ENCODE measurements at regions not wholly inside any gene's neighbourhood (a gene's known extent, or its start where the extent isn't known, plus 50 kb on each side); places are given as distances from the start of the nearest gene placed in this dataset.

- no peak for DNase-seq
These were observed 69.3 kb downstream of the CEBPB start for GRCh38 chr20:50259705-50260478.

GRCh38 chr20:50260479-50261221 is 70.0 kb downstream of the CEBPB start:
- no peak for DNase-seq

- DNase-seq: no peak
These were observed 71.0 kb downstream of the CEBPB start for GRCh38 chr20:50261471-50262212.

DNA sequence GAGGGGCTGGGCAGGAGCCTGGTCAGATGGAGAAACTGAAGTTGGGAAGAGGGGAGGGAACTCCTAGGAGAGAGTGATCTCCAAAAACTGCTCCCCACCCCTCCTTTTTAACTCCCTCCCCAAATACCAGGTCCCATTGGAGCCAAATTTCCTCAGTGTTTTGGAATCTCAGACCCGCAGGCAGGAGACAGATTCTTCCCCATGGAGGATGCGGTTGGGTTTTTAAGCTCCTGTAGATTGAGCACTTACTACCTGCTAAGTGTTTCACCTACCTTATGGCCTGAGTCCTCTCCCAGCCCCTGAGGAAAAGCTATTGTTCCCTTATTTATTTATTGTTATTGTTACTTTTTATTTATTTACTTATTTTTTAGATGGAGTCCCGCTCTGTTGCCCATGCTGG is 73.2 kb downstream of the CEBPB start:
- no peak for DNase-seq

GRCh38 chr20:50264534-50265145 is 74.0 kb downstream of the CEBPB start:
- DNase-seq: no peak

GRCh38 chr20:50265245-50265946 is 74.8 kb downstream of the CEBPB start:
- DNase-seq: no peak

- no peak for DNase-seq
These were observed 75.8 kb downstream of the CEBPB start for GRCh38 chr20:50266293-50267040.

GRCh38 chr20:50267041-50267865 is 76.6 kb downstream of the CEBPB start:
- DNase-seq: no peak

DNA sequence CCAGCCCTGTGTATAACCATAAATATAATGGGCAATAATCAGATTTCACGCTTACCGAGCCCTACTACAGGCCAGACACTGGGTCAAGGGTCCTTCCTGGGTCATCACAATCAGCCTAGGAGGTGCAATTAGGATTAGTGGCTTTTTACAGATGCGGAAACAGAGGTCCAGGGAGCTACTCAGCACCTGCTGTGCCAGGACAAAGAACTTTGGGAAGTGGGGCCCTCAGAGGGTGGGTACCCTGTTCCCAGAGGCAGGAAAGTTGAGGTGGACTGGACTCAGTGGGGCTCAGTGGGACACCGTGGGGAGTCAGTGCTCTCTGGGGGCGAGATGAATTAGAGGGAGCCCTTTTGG is 77.2 kb downstream of the CEBPB start:
- no peak for DNase-seq

DNA sequence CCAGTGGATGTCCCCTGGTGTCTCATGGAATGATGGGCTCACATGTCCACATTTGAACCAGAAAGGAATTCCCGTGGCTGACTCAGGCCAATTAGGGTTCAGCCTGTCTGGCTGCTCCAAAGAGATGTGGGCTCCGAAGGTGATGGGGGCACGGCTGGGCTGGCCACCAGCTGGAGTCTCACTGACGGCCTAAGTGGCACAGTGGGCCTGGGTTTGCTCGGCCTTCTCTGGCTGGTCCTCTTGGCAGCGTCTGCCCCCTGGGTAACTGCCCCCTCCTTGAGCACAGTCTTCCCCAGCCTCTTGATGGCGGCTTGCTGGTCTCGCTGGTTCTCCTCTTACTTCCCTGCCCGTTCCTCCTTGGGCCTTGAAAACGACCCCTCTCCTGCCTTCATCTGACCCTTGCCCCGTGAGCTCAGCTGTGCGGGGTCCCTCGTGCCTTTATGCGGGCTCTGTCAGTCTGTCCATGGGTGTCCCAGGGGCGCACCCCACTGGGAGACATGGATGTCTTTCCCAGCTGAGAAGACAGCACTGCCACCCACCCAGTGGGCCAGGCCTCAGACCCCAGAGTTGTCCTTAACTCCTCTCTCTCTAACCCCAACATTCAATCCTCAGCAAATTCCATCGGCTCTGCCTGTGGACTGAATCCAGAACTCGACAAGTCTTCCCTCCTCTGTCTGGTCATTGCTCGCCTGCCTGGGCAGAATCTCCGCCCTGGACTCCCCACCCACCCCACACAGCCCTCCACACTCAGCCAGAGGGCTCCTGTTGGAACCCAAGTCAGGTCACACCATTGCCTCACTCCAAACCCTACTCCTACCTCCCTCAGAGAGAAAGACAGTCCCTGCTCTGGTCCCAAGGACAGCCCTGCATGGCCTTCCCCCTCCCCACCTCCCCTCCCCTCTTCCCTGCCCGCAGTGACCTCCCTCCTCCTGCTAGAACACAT is 78.7 kb downstream of the CEBPB start:
- no peak for DNase-seq

GRCh38 chr20:50270034-50270395 is 79.4 kb downstream of the CEBPB start:
- DNase-seq: no peak

DNA sequence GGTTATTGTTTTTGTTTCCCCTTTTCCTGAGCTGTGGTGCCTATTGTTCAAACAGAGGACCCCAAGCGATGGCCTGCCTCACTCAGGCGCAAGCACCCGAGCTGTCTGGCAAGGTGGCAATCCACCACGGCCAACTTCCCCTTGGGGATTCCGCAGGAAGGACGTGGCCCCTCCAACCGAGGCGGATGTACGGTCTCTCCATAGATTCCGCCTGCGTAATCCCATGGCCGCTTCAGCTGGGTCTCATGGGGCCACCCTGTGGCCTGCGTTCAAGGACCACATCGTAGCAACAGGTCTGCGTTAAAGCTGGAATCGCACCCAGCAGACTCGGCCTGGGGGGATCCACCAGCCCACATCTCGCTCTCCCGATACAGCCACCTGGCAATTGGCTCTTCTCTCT is 79.9 kb downstream of the CEBPB start:
- DNase-seq: peak; percentile 72

DNA sequence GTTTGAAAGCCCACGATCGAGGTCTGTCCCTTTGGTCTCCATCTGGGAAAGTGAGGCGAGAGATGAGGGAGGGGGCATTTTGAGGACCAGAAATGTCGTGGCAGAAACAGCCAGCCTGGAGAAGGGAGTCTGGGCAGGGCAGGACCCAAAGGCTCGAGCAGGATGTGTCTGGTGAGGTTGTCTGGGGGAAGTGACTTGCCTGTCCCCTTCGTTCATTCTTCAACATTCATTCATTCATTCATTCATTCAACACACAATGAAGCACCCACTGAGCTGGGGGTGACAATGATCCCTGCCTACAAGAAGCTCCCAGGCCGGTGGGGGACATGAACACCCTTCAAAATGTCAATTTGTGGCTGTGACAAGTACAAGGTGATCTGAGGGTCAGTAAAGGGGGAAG is 80.5 kb downstream of the CEBPB start:
- no peak for DNase-seq

GRCh38 chr20:50271612-50272011 is 81.0 kb downstream of the CEBPB start:
- no peak for DNase-seq

DNA sequence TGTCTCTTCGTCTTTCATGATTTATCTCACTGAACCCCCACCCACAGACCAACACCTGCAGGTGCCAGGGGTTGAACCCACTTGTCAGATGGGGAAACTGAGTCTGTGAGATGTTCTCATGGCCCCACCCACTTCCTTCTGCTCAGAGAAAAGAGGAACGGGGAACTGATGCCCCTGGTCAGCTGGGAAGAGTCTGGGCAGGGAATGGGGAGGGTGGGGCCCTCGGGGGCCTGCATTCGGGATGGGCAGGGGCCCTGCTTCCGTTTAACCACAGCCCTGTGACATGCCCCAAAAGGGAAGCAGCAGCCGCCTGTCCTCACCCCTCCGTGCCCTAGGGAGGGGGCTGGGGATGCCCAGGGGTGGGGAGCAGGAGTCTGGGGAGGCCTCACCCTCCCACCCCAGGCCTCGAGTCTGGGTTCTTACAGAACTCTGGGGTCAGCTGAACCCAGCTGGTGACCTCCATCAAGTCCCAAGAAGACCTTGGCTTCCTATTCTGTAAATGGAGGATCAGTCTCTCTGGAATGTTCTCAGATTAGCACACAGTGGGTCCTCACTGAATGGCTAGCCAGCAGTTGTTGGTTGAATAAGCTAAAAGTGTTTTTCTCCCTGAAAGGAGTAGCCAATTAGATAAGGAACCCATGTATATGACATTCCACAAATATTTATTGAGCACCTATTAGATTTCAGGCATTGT is 81.5 kb downstream of the CEBPB start:
- no peak for DNase-seq

DNA sequence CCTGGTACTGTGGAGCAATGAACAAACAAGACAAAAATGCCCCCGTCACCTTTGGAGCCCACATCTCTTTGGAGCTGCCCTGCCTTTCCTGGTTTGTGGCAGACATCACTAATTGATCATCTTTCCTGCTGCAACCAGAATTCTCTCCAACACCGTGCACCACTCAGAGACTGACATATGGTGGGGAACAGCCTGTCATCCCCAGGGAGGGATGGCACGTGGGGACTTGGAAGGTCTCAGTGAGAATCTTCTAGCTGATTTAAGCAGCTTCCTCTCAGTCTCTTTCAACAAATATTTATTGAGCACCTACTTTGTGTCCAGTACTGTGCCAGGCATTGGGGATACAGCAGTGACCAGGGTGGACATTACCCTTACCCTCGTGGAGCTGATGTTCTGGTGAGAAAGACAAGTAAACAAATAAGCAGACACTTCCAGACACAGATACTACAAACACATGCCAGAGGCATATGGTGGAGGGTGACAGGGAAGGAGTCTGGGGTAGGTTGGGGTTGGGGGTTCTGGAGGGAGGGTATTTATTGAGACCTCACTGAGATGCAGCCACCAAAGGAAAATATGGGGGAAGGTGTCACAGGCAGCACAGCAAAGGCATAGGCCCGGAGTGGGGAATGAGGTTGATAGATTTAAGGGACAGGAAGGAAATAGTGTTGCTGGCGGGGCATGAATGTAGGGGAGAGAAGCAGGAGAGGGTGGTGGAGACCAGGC is 82.3 kb downstream of the CEBPB start:
- peak; percentile 21 for DNase-seq

GRCh38 chr20:50273601-50274491 is 83.2 kb downstream of the CEBPB start:
- no peak for DNase-seq
